ENCODE measurements at regions not wholly inside any gene's neighbourhood (a gene's known extent, or its start where the extent isn't known, plus 50 kb on each side); places are given as distances from the start of the nearest gene placed in this dataset.

GRCh38 chr18:27794181-27794926 is 382.6 kb downstream of the CDH2 start:
- Histone ChIP-seq H3K4me3 (no peak overlapping the region), H3K4me2 (no peak overlapping the region), H3K4me1 (no peaks in the 10 kb centered on the region), H3K27me3 (no peaks in the 10 kb centered on the region), H3K27ac (no peak overlapping the region), H3K9ac (no peak overlapping the region), H3K9me3 (no peaks in the 10 kb centered on the region), H4K20me1 (no peaks in the 10 kb centered on the region), H3K36me3 (no peaks in the 10 kb centered on the region)
- TF ChIP-seq Cebpa-rat (IDR thresholded peaks at IDR 0.05) = no peak

GRCh38 chr18:27793013-27793785 is 383.7 kb downstream of the CDH2 start:
- H3K9me3 ChIP-seq = no peaks in the 10 kb centered on the region
- TF ChIP-seq Cebpa-rat (IDR thresholded peaks at IDR 0.05) = no peak
- H3K4me1 ChIP-seq = no peaks in the 10 kb centered on the region
- H3K9ac ChIP-seq = no peak overlapping the region
- H3K36me3 ChIP-seq = no peaks in the 10 kb centered on the region
- H3K4me2 ChIP-seq = no peak overlapping the region
- no peak overlapping the region for H3K27ac ChIP-seq
- no peaks in the 10 kb centered on the region for H3K27me3 ChIP-seq
- H3K4me3 ChIP-seq = no peak overlapping the region
- H4K20me1 ChIP-seq = no peaks in the 10 kb centered on the region

DNA sequence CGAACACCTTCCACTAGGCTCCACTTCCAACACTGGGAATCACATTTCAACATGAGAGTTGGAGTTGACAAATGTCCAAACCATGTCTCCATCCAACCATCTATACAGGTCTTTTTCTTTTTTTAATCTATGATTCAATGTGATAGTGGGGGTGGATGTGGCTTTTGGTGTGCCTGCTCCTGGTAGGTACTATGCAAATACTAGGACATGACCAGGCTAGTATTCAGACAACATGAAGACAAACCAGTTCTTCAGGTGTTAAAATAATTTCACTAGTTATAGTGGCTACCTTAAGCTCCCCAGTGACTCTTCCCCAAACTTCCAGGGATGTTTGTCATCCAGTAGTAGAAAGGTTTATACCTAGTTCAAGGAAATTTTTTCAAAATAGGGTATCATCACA is 387.5 kb downstream of the CDH2 start:
- H3K4me2 ChIP-seq = no peak overlapping the region
- no peaks in the 10 kb centered on the region for H4K20me1 ChIP-seq
- TF ChIP-seq Cebpa-rat (IDR thresholded peaks at IDR 0.05) = no peak
- no peak overlapping the region for H3K27ac ChIP-seq
- no peak overlapping the region for H3K9ac ChIP-seq
- no peaks in the 10 kb centered on the region for H3K4me1 ChIP-seq
- H3K9me3 ChIP-seq = no peaks in the 10 kb centered on the region
- H3K27me3 ChIP-seq = no peaks in the 10 kb centered on the region
- H3K4me3 ChIP-seq = no peak overlapping the region
- no peaks in the 10 kb centered on the region for H3K36me3 ChIP-seq

- no peak overlapping the region for H3K4me2 ChIP-seq
- H4K20me1 ChIP-seq = no peaks in the 10 kb centered on the region
These were observed 389.4 kb downstream of the CDH2 start for GRCh38 chr18:27787547-27787946.

GRCh38 chr18:27785815-27786471 is 391.0 kb downstream of the CDH2 start:
- Histone ChIP-seq H3K27me3 (no peaks in the 10 kb centered on the region), H3K4me3 (no peak overlapping the region)

More at GRCh38 chr18:27787547-27787946, 389.4 kb downstream of the CDH2 start:
- Histone ChIP-seq H3K27ac (no peak overlapping the region), H3K9me3 (no peaks in the 10 kb centered on the region), H3K9ac (no peak overlapping the region), H3K4me3 (no peak overlapping the region), H3K27me3 (no peaks in the 10 kb centered on the region), H3K36me3 (no peaks in the 10 kb centered on the region), H3K4me1 (no peaks in the 10 kb centered on the region)
- no peak for TF ChIP-seq Cebpa-rat (IDR thresholded peaks at IDR 0.05)

GRCh38 chr18:27780061-27780745 is 396.7 kb downstream of the CDH2 start:
- no peaks in the 10 kb centered on the region for H4K20me1 ChIP-seq
- no peak overlapping the region for H3K4me2 ChIP-seq
- H3K9me3 ChIP-seq = no peaks in the 10 kb centered on the region

More at GRCh38 chr18:27785815-27786471, 391.0 kb downstream of the CDH2 start:
- Histone ChIP-seq H4K20me1 (no peaks in the 10 kb centered on the region), H3K36me3 (no peaks in the 10 kb centered on the region), H3K4me2 (no peak overlapping the region), H3K27ac (no peak overlapping the region), H3K9ac (no peak overlapping the region), H3K9me3 (no peaks in the 10 kb centered on the region), H3K4me1 (no peaks in the 10 kb centered on the region)
- no peak for TF ChIP-seq Cebpa-rat (IDR thresholded peaks at IDR 0.05)

GRCh38 chr18:27778925-27779324 is 398.0 kb downstream of the CDH2 start:
- Histone ChIP-seq H3K9ac (no peak overlapping the region), H3K36me3 (no peaks in the 10 kb centered on the region), H3K27ac (no peak overlapping the region), H3K4me3 (no peak overlapping the region), H4K20me1 (no peaks in the 10 kb centered on the region), H3K4me2 (no peak overlapping the region), H3K4me1 (no peaks in the 10 kb centered on the region), H3K9me3 (no peaks in the 10 kb centered on the region), H3K27me3 (no peaks in the 10 kb centered on the region)
- TF ChIP-seq Cebpa-rat (IDR thresholded peaks at IDR 0.05) = no peak

More at GRCh38 chr18:27780061-27780745, 396.7 kb downstream of the CDH2 start:
- no peak overlapping the region for H3K27ac ChIP-seq
- H3K36me3 ChIP-seq = no peaks in the 10 kb centered on the region
- no peak overlapping the region for H3K4me3 ChIP-seq
- no peak overlapping the region for H3K9ac ChIP-seq
- H3K27me3 ChIP-seq = no peaks in the 10 kb centered on the region
- no peak for TF ChIP-seq Cebpa-rat (IDR thresholded peaks at IDR 0.05)
- H3K4me1 ChIP-seq = no peaks in the 10 kb centered on the region

DNA sequence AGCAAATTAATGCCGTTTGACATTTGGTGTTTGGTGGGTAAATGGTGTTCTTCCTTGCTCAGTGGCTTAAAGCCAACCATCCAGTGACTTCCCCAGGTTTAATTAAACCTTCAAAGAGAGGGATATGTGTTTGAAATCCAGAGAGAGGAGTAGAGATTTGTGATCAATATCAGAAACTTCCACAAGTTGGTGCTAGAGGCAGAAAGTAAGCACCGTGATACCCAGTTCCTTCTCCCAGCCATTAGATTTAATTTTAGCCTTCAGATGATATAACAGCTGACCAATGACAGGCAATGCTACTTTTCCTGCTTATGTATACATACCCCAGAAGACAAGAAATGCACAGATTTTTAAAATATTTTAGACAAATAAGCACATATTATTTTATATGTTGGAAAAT is 398.5 kb downstream of the CDH2 start:
- Histone ChIP-seq H4K20me1 (no peaks in the 10 kb centered on the region), H3K27me3 (no peaks in the 10 kb centered on the region), H3K4me3 (no peak overlapping the region), H3K9me3 (no peaks in the 10 kb centered on the region), H3K4me2 (no peak overlapping the region), H3K4me1 (no peaks in the 10 kb centered on the region), H3K27ac (no peak overlapping the region), H3K9ac (no peak overlapping the region), H3K36me3 (no peaks in the 10 kb centered on the region)
- no peak for TF ChIP-seq Cebpa-rat (IDR thresholded peaks at IDR 0.05)

DNA sequence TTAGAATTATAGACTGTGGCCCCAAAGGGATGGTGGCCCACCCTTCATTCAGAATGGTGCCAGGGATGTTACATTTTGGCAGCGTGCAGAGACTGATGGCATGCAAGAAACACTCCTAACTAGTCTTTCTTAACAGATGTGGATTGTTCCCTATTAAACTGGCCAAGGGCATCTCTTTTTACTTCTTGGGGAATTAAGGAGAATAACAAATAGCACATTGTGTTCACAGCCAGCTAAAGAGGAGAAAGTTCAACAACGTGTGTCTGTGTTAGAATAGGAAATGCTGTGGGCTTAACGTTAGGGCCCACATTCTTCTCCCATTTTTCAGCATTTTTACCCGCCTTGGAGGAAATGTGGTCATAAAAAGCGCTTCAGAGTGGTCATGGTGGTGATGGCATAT is 404.8 kb downstream of the CDH2 start:
- no peak for TF ChIP-seq Cebpa-rat (IDR thresholded peaks at IDR 0.05)
- Histone ChIP-seq H4K20me1 (no peaks in the 10 kb centered on the region), H3K27ac (no peak overlapping the region), H3K4me1 (no peaks in the 10 kb centered on the region), H3K4me2 (no peak overlapping the region), H3K9me3 (no peaks in the 10 kb centered on the region), H3K27me3 (no peaks in the 10 kb centered on the region), H3K4me3 (no peak overlapping the region), H3K36me3 (no peaks in the 10 kb centered on the region), H3K9ac (no peak overlapping the region)

Data from BLaER1 (cell line).